Adrenal gland (tissue), 5 donors: ENCODE measurements at regions not wholly inside any gene's neighbourhood (a gene's known extent, or its start where the extent isn't known, plus 50 kb on each side); places are given as distances from the start of the nearest gene placed in this dataset.

Experiments
- POLR2A ChIP-seq, 2 donors: fragments of 450-650 bp; IDR thresholded peaks; one replicate each; pipeline ENCODE4 v1.6.1; 2017; ENCODE audit warnings: antibody characterized with exemption in 2 of 2, mild to moderate bottlenecking in 2 of 2, moderate library complexity in 1 of 2
- TF ChIP-seq, protein P1 (sequence below), 6 experiments: fragments of 450-650 bp in 4 of 6; fragments of 200-600 bp in 2 of 6; sonication (generic) in 1 of 6; IDR thresholded peaks; 1 replicate in 5 of 6; 2 replicates in 1 of 6; pipeline versions ENCODE4 v1.5.1 to v1.8.0; 2016 to 2021; ENCODE audit warnings: antibody characterized with exemption in 6 of 6, mild to moderate bottlenecking in 2 of 6, moderate library complexity in 1 of 6
- donor health status: DM: no; HTN: no; CAD: no.

DNA sequence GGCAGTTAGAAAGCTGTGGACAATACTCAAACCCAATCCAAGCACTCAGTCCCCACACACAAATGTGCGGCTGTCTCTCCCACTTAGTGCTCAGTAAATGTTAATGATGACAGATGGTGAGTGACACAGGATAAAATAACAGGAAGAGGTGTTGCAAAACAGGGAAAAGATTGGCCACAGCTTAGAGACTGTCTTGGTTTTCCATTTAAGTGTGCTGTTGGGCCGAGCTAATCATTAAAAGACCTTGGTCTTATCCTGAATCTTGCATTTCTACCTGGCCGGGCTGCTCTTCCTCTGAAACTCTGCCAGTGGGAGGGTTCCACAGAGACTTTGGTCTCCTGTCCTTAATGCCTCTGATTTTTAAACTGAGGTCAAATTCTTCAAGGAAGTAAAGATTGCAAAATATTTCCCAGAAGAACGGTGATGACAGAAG is 113.1 kb upstream of the RNF32 start:
- TF ChIP-seq, protein P1, sequence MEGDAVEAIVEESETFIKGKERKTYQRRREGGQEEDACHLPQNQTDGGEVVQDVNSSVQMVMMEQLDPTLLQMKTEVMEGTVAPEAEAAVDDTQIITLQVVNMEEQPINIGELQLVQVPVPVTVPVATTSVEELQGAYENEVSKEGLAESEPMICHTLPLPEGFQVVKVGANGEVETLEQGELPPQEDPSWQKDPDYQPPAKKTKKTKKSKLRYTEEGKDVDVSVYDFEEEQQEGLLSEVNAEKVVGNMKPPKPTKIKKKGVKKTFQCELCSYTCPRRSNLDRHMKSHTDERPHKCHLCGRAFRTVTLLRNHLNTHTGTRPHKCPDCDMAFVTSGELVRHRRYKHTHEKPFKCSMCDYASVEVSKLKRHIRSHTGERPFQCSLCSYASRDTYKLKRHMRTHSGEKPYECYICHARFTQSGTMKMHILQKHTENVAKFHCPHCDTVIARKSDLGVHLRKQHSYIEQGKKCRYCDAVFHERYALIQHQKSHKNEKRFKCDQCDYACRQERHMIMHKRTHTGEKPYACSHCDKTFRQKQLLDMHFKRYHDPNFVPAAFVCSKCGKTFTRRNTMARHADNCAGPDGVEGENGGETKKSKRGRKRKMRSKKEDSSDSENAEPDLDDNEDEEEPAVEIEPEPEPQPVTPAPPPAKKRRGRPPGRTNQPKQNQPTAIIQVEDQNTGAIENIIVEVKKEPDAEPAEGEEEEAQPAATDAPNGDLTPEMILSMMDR (IDR thresholded peaks at IDR 0.05) = no peak
- TF ChIP-seq POLR2A (IDR thresholded peaks at IDR 0.05) = no peak
